ENCODE measurements at regions not wholly inside any gene's neighbourhood (a gene's known extent, or its start where the extent isn't known, plus 50 kb on each side); places are given as distances from the start of the nearest gene placed in this dataset.

DNA sequence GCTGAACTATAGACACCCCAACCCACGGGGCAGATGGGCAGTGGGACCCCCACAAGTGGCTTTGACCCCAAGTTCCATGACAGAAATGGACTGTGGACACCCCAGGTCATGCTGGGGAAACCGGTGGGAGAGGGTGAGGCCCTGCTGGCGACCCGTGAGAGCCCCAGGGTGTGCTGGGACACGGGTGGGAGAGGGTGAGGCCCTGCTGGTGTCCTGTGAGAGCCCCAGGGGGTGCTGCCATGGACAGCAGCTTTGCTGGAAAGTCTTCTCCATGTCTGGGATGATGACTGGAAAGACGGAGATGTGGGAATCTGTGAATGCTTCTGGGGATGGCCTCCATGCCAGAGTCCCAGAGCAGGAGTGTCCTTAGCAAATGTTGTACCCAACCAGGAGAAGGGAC, 148.4 kb downstream of the URI1 start:
- Histone ChIP-seq H3K4me3 (ENCODE audit: low read depth, low read length) (no peak overlapping the region), H3K9me3 (ENCODE audit: severe bottlenecking) (no peaks in the 10 kb centered on the region), H3K36me3 (no peaks in the 10 kb centered on the region), H3K27me3 (ENCODE audit: insufficient read depth, low read depth, severe bottlenecking) (no peaks in the 10 kb centered on the region), H3K27ac (no peak overlapping the region)
- TF ChIP-seq CTCF (IDR thresholded peaks at IDR 0.05; ENCODE audit: low read depth, low read length): no peak
- no peak for DNase-seq

- DNase-seq: no peak
- H3K27ac ChIP-seq: no peak overlapping the region
- no peaks in the 10 kb centered on the region for H3K9me3 ChIP-seq (ENCODE audit: severe bottlenecking)
- no peaks in the 10 kb centered on the region for H3K27me3 ChIP-seq (ENCODE audit: insufficient read depth, low read depth, severe bottlenecking)
- H3K4me3 ChIP-seq (ENCODE audit: low read depth, low read length): no peak overlapping the region
- no peaks in the 10 kb centered on the region for H3K36me3 ChIP-seq
- TF ChIP-seq CTCF (IDR thresholded peaks at IDR 0.05; ENCODE audit: low read depth, low read length): no peak
Observed at GRCh38 chr19:30090963-30091362, 148.9 kb downstream of the URI1 start.

DNA sequence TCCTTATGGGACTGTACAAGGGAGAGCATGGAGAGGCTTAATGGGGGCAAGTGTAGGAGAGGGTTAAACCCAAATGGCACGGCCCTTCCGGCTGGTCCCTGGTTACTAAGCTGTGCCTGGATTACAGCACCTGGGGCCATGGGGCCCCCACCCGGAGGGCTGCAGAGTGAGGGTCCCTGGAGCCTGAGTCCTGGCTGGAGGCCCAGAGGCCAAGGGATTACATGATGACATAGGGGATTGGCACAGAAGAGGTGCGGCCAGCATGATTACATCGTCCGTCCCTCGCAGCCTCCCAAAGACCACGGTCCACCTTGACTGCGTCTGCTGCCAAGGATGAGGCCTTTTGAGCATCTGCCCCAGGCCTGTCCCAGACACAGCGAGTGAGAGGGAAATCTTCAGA, 149.4 kb downstream of the URI1 start:
- no peak for DNase-seq
- Histone ChIP-seq H3K4me3 (ENCODE audit: low read depth, low read length) (no peak overlapping the region), H3K27ac (no peak overlapping the region), H3K36me3 (no peaks in the 10 kb centered on the region), H3K9me3 (ENCODE audit: severe bottlenecking) (no peaks in the 10 kb centered on the region), H3K27me3 (ENCODE audit: insufficient read depth, low read depth, severe bottlenecking) (no peaks in the 10 kb centered on the region)
- TF ChIP-seq CTCF (IDR thresholded peaks at IDR 0.05; ENCODE audit: low read depth, low read length): no peak

GRCh38 chr19:30091856-30092255, 149.8 kb downstream of the URI1 start:
- Histone ChIP-seq H3K27me3 (ENCODE audit: insufficient read depth, low read depth, severe bottlenecking) (no peaks in the 10 kb centered on the region), H3K27ac (no peak overlapping the region)
- TF ChIP-seq CTCF (IDR thresholded peaks at IDR 0.05; ENCODE audit: low read depth, low read length): no peak

DNA sequence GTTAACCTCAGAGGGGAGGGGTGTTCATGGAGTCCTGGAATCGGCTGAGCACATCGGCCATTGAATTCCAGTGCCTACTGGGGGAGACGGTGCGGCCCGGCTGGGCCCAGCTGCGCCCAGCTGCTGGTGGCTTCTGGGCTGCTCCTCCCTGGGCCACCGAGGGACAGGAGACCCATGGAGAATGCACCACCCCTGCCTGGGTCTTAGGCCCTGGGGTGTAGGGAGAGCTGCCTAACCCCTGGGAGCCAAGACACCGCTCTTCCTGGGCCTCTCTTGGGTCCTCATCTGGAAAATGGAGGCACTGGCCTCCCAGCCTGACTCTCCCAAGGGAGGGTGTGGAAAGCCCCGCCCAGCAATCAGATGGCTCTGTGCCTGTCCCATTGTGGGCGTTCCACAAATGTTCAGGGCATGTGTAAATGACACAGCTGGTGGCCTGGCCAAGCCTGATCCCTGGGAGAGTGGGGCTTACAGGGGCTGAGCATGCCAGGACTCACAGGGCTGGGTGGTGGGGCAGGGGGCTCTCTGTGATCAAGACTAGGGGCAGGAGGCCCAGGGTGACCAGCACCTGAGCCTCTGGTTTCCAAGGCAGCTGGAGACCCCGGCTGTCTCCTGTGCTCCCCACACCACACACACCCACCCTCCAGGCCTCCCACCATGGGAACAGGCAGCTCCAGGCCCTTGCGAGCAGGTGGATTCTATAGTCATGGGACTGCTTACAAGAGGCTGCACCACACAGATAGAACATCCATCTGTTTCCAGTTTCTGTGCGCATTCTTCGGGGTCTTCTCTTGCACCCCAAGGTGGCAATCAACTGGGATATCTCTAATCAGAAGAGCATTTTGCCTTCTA, 150.9 kb downstream of the URI1 start:
- no peak for TF ChIP-seq CTCF (IDR thresholded peaks at IDR 0.05; ENCODE audit: low read depth, low read length)
- Histone ChIP-seq H3K36me3 (no peaks in the 10 kb centered on the region), H3K4me3 (ENCODE audit: low read depth, low read length) (no peak overlapping the region), H3K9me3 (ENCODE audit: severe bottlenecking) (no peaks in the 10 kb centered on the region), H3K27me3 (ENCODE audit: insufficient read depth, low read depth, severe bottlenecking) (no peaks in the 10 kb centered on the region), H3K27ac (no peak overlapping the region)
- no peak for DNase-seq

More at GRCh38 chr19:30091856-30092255, 149.8 kb downstream of the URI1 start:
- Histone ChIP-seq H3K36me3 (no peaks in the 10 kb centered on the region), H3K9me3 (ENCODE audit: severe bottlenecking) (no peaks in the 10 kb centered on the region), H3K4me3 (ENCODE audit: low read depth, low read length) (no peak overlapping the region)
- no peak for DNase-seq

Data from WERI-Rb-1 (cell line).